ENCODE measurements at regions not wholly inside any gene's neighbourhood (a gene's known extent, or its start where the extent isn't known, plus 50 kb on each side); places are given as distances from the start of the nearest gene placed in this dataset.
"Not testable (repeated sequence)": the region's sequence is repeated elsewhere in the genome, so short reads cannot be mapped to it uniquely, and the experiment has no call there.

- Histone ChIP-seq H3K27ac (ENCODE audit: low read depth, low read length) (no peak overlapping the region), H3K36me3 (ENCODE audit: control insufficient read depth in 1 of 2, insufficient read depth in 2 of 2, low read length in 2 of 2) (no peaks in the 10 kb centered on the region), H3K9ac (ENCODE audit: low read depth in 1 of 2, low read length in 2 of 2) (no peak overlapping the region), H3K9me3 (ENCODE audit: control insufficient read depth in 1 of 2, low read length in 2 of 2) (peaks cover 0 to 4% of the 10 kb centered on the region in 2 donors), H3K27me3 (ENCODE audit: control insufficient read depth in 1 of 2, insufficient read depth in 2 of 2, low read length in 2 of 2) (no peaks in the 10 kb centered on the region), H3K4me3 (ENCODE audit: low read depth in 1 of 2, low read length in 2 of 2) (no peak overlapping the region), H3K4me1 (ENCODE audit: control insufficient read depth in 1 of 2, insufficient read depth in 2 of 2, low read length in 2 of 2) (no peaks in the 10 kb centered on the region)
Measured at GRCh38 chr16:35102780-35103403, 1643.5 kb downstream of the TP53TG3F start.

- not testable (repeated sequence) for H3K4me3 ChIP-seq (ENCODE audit: low read depth in 1 of 2, low read length in 2 of 2); H3K4me1 ChIP-seq (ENCODE audit: control insufficient read depth in 1 of 2, insufficient read depth in 2 of 2, low read length in 2 of 2); H3K27ac ChIP-seq (ENCODE audit: low read depth, low read length); H3K9ac ChIP-seq (ENCODE audit: low read depth in 1 of 2, low read length in 2 of 2); H3K36me3 ChIP-seq (ENCODE audit: control insufficient read depth in 1 of 2, insufficient read depth in 2 of 2, low read length in 2 of 2); H3K27me3 ChIP-seq (ENCODE audit: control insufficient read depth in 1 of 2, insufficient read depth in 2 of 2, low read length in 2 of 2)
- H3K9me3 ChIP-seq (ENCODE audit: control insufficient read depth in 1 of 2, low read length in 2 of 2) = peaks cover 8 to 13% of the 10 kb centered on the region in 2 donors
Measured at GRCh38 chr16:35111772-35112171, 1652.4 kb downstream of the TP53TG3F start.

GRCh38 chr16:35131429-35131828 lies 1672.0 kb downstream of the TP53TG3F start:
- Histone ChIP-seq H3K36me3 (ENCODE audit: control insufficient read depth in 1 of 2, insufficient read depth in 2 of 2, low read length in 2 of 2) (no peaks in the 10 kb centered on the region), H3K9ac (ENCODE audit: low read depth in 1 of 2, low read length in 2 of 2) (no peak overlapping the region), H3K9me3 (ENCODE audit: control insufficient read depth in 1 of 2, low read length in 2 of 2) (peaks cover 5 to 8% of the 10 kb centered on the region in 2 donors), H3K27me3 (ENCODE audit: control insufficient read depth in 1 of 2, insufficient read depth in 2 of 2, low read length in 2 of 2) (no peaks in the 10 kb centered on the region), H3K4me1 (ENCODE audit: control insufficient read depth in 1 of 2, insufficient read depth in 2 of 2, low read length in 2 of 2) (no peaks in the 10 kb centered on the region), H3K4me3 (ENCODE audit: low read depth in 1 of 2, low read length in 2 of 2) (no peak overlapping the region), H3K27ac (ENCODE audit: low read depth, low read length) (no peak overlapping the region)

DNA sequence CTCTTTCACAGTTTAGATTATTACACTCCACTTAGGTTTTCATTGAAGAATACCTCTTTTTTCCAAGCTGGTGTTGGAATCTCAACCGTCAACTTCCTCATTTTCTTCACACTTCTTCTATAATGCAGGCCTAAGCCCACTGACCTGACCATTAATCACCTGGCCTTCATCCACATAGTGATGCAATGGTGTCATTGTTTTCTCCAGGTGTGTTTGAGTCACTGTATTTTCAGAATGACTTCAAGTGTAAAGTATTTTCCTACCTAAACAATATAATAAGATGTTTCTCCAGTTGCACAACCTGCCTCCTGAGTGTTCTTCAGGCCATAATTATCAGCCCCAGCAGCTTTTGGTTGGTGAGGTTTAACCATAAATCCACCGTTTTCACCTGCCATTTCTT lies 1675.1 kb downstream of the TP53TG3F start:
- Histone ChIP-seq H3K9me3 (ENCODE audit: control insufficient read depth in 1 of 2, low read length in 2 of 2) (peaks cover 5 to 6% of the 10 kb centered on the region in 2 donors), H3K9ac (ENCODE audit: low read depth in 1 of 2, low read length in 2 of 2) (no peak overlapping the region), H3K4me3 (ENCODE audit: low read depth in 1 of 2, low read length in 2 of 2) (no peak overlapping the region), H3K27ac (ENCODE audit: low read depth, low read length) (no peak overlapping the region), H3K4me1 (ENCODE audit: control insufficient read depth in 1 of 2, insufficient read depth in 2 of 2, low read length in 2 of 2) (no peaks in the 10 kb centered on the region), H3K36me3 (ENCODE audit: control insufficient read depth in 1 of 2, insufficient read depth in 2 of 2, low read length in 2 of 2) (no peaks in the 10 kb centered on the region), H3K27me3 (ENCODE audit: control insufficient read depth in 1 of 2, insufficient read depth in 2 of 2, low read length in 2 of 2) (no peaks in the 10 kb centered on the region)

DNA sequence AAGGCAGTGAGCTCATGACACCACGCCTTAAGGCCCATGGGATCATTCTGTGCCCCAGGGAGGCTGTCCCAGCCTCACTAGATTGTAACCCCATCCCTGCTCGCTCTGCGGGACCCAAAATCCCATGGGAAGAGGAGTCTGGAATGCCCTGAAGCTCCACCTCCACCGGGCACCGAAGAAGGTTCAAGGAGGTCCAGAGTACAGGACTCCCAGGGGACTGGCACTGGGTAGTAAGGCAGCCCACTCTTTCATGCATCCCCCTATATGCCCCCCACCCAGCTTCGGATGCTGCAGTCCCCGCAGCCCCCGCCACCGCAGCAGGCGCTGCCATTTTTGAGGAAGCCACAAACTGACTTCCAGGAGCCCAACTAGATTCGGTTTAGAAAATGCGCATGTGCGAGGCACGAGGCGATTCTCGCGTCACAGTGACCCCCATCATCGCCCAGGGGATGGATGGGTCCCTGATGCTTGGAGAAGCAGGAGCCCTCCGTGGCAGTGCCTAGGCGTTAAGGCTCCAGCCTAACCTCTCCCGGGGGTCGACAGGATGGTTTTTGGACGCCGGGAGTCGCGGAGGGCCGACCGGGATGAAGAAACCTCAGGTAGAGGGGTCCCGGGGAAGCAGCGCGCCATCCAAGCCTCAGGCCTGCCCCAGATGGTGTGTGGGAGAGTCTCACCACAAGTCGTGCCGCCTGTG lies 1681.0 kb downstream of the TP53TG3F start:
- Histone ChIP-seq H3K9ac (ENCODE audit: low read depth in 1 of 2, low read length in 2 of 2) (no peak overlapping the region), H3K4me1 (ENCODE audit: control insufficient read depth in 1 of 2, insufficient read depth in 2 of 2, low read length in 2 of 2) (no peaks in the 10 kb centered on the region), H3K27me3 (ENCODE audit: control insufficient read depth in 1 of 2, insufficient read depth in 2 of 2, low read length in 2 of 2) (no peaks in the 10 kb centered on the region), H3K9me3 (ENCODE audit: control insufficient read depth in 1 of 2, low read length in 2 of 2) (peaks cover 22 to 31% of the 10 kb centered on the region in 2 donors), H3K36me3 (ENCODE audit: control insufficient read depth in 1 of 2, insufficient read depth in 2 of 2, low read length in 2 of 2) (no peaks in the 10 kb centered on the region), H3K27ac (ENCODE audit: low read depth, low read length) (no peak overlapping the region), H3K4me3 (ENCODE audit: low read depth in 1 of 2, low read length in 2 of 2) (no peak overlapping the region)

GRCh38 chr16:35141303-35141702 lies 1681.9 kb downstream of the TP53TG3F start:
- H3K9ac ChIP-seq (ENCODE audit: low read depth in 1 of 2, low read length in 2 of 2) = no peak overlapping the region
- peaks cover 22 to 36% of the 10 kb centered on the region in 2 donors for H3K9me3 ChIP-seq (ENCODE audit: control insufficient read depth in 1 of 2, low read length in 2 of 2)
- H3K27ac ChIP-seq (ENCODE audit: low read depth, low read length) = no peak overlapping the region
- H3K27me3 ChIP-seq (ENCODE audit: control insufficient read depth in 1 of 2, insufficient read depth in 2 of 2, low read length in 2 of 2) = no peaks in the 10 kb centered on the region
- no peak overlapping the region for H3K4me3 ChIP-seq (ENCODE audit: low read depth in 1 of 2, low read length in 2 of 2)
- no peaks in the 10 kb centered on the region for H3K4me1 ChIP-seq (ENCODE audit: control insufficient read depth in 1 of 2, insufficient read depth in 2 of 2, low read length in 2 of 2)
- no peaks in the 10 kb centered on the region for H3K36me3 ChIP-seq (ENCODE audit: control insufficient read depth in 1 of 2, insufficient read depth in 2 of 2, low read length in 2 of 2)

GRCh38 chr16:35142147-35142808 lies 1682.9 kb downstream of the TP53TG3F start:
- Histone ChIP-seq H3K4me3 (ENCODE audit: low read depth in 1 of 2, low read length in 2 of 2) (no peak overlapping the region), H3K9ac (ENCODE audit: low read depth in 1 of 2, low read length in 2 of 2) (no peak overlapping the region), H3K27me3 (ENCODE audit: control insufficient read depth in 1 of 2, insufficient read depth in 2 of 2, low read length in 2 of 2) (no peaks in the 10 kb centered on the region), H3K27ac (ENCODE audit: low read depth, low read length) (no peak overlapping the region), H3K9me3 (ENCODE audit: control insufficient read depth in 1 of 2, low read length in 2 of 2) (peaks cover 32 to 43% of the 10 kb centered on the region in 2 donors), H3K36me3 (ENCODE audit: control insufficient read depth in 1 of 2, insufficient read depth in 2 of 2, low read length in 2 of 2) (no peaks in the 10 kb centered on the region), H3K4me1 (ENCODE audit: control insufficient read depth in 1 of 2, insufficient read depth in 2 of 2, low read length in 2 of 2) (no peaks in the 10 kb centered on the region)

DNA sequence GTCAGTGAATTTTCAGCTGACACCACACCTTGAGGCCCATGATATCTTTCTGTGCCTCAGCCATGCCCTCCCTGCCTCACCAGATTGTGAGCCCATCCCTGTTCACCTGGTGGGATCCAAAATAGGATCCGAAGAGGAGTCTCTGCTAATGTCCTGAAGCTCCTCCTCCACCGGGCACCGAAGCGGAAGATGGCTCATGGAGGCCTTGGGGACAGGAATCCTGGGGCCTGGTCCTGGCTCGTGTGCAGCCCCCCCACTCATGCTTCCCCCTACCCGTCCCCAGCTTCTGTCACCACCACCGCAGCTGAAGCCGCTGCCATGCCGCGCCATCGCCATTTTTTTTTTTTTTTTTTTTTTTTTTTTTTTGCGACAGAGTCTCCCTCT lies 1683.4 kb downstream of the TP53TG3F start:
- no peak overlapping the region for H3K27ac ChIP-seq (ENCODE audit: low read depth, low read length)
- no peak overlapping the region for H3K9ac ChIP-seq (ENCODE audit: low read depth in 1 of 2, low read length in 2 of 2)
- H3K36me3 ChIP-seq (ENCODE audit: control insufficient read depth in 1 of 2, insufficient read depth in 2 of 2, low read length in 2 of 2) = no peaks in the 10 kb centered on the region
- H3K4me3 ChIP-seq (ENCODE audit: low read depth in 1 of 2, low read length in 2 of 2) = no peak overlapping the region
- no peaks in the 10 kb centered on the region for H3K27me3 ChIP-seq (ENCODE audit: control insufficient read depth in 1 of 2, insufficient read depth in 2 of 2, low read length in 2 of 2)
- no peaks in the 10 kb centered on the region for H3K4me1 ChIP-seq (ENCODE audit: control insufficient read depth in 1 of 2, insufficient read depth in 2 of 2, low read length in 2 of 2)
- peaks cover 37 to 44% of the 10 kb centered on the region in 2 donors for H3K9me3 ChIP-seq (ENCODE audit: control insufficient read depth in 1 of 2, low read length in 2 of 2)

DNA sequence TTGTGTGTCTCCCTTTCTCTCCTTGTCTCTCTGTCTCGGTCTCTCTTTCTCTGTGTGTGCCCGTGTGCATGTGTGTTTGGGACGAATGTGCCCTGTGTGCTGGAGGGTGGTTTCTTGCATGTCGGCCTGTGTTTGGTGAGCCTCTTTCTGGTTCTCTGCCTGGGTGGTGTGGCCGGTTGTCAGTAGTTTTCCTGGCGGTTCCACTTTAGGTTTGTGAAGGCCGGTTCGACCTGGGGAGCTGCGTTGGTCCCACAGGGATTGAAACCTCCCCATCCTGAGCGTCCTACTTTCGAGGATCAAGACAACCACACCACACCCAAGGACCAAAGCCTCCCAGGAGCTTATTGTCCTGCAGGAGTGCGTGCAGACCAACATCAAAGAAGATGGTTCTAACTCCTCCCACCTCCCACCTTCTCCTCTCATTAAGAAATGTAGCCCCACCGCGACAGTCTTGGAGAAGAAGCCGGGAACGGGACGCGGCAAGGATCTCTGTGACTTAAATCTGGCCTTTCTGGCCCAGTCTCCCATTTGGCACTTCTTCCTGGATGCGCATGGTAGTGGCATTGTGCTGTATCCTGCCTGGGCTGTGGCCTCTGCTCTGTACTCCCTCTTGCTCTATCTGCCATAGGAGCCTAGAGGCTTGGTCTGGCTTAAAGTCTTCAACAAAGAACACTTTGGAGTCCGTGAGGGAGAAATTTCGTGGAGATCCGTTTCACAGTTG lies 1685.0 kb downstream of the TP53TG3F start:
- no peak overlapping the region for H3K27ac ChIP-seq (ENCODE audit: low read depth, low read length)
- no peak overlapping the region for H3K4me3 ChIP-seq (ENCODE audit: low read depth in 1 of 2, low read length in 2 of 2)
- H3K9ac ChIP-seq (ENCODE audit: low read depth in 1 of 2, low read length in 2 of 2) = no peak overlapping the region
- H3K4me1 ChIP-seq (ENCODE audit: control insufficient read depth in 1 of 2, insufficient read depth in 2 of 2, low read length in 2 of 2) = no peaks in the 10 kb centered on the region
- H3K9me3 ChIP-seq (ENCODE audit: control insufficient read depth in 1 of 2, low read length in 2 of 2) = peaks cover 50 to 59% of the 10 kb centered on the region in 2 donors
- no peaks in the 10 kb centered on the region for H3K27me3 ChIP-seq (ENCODE audit: control insufficient read depth in 1 of 2, insufficient read depth in 2 of 2, low read length in 2 of 2)
- H3K36me3 ChIP-seq (ENCODE audit: control insufficient read depth in 1 of 2, insufficient read depth in 2 of 2, low read length in 2 of 2) = no peaks in the 10 kb centered on the region
